ENCODE measurements at regions not wholly inside any gene's neighbourhood (a gene's known extent, or its start where the extent isn't known, plus 50 kb on each side); places are given as distances from the start of the nearest gene placed in this dataset.

DNA sequence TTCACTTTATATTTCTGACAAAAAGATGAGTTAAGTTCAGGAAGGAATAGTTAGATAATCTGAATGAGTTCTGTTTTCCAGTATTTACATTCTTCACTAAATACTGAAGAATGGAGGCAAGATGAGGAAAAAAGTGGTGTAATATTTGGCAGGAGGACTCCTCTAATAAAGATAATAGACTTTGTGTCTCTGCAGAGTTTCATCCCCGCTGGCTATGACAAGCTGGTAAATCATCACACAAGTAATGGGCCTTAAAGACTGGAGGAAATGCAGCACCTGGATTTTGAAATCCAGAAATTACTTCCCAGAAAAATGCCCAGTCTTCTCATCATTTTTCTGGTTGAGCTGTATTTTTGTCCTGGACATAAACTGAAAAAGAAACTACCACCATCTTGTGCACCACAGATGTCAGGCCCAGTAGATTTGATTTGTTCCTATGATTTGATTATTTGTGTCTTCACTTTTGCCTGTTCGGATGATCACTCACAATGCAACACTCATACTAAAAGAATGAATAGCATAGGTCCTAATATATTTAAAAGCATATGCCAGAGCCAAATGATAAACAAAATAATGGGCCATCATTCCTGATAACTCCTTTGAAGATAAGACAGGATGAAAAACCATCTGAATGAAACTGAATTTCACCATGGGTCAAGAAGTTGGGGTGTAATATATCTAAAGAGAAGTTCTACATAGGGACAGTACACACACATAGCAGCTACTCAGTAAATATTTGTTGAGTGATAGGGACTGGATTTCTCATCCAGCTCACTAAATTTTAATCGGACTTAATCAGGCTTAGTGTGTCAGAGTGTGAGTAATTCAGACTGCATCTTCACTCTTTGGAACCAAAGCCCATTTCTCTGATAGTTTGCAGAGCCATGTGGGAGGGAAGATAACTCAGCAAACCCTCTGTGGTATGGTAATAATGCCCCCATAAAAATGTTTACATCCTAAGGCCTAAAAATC lies 200.5 kb downstream of the HINT1 start:
- no peaks in the 10 kb centered on the region for H3K36me3 ChIP-seq (ENCODE audit: insufficient read depth, low read length)
- H3K4me1 ChIP-seq (ENCODE audit: insufficient read depth, low read length): no peaks in the 10 kb centered on the region
- ChIA-PET POLR2A (no interaction called here), CTCF (no interaction called here)
- H3K27me3 ChIP-seq (ENCODE audit: control insufficient read depth in 1 of 2, insufficient read depth in 2 of 2, low read length in 2 of 2): no peaks in the 10 kb centered on the region
- H3K27ac ChIP-seq (ENCODE audit: low read depth in 1 of 2, low read length in 2 of 2): no peak overlapping the region
- Mint-ChIP-seq H3K36me3 (ENCODE audit: low read depth) (no peaks in the 10 kb centered on the region), H3K27ac (no peak overlapping the region), H3K4me1 (ENCODE audit: low read depth) (no peaks in the 10 kb centered on the region), H3K4me3 (no peak overlapping the region), H3K9me3 (peaks cover 6% of the 10 kb centered on the region), H3K27me3 (no peaks in the 10 kb centered on the region)
- H3K9me3 ChIP-seq (ENCODE audit: control insufficient read depth in 1 of 2, insufficient read depth in 1 of 2, low read length in 2 of 2): no peaks in the 10 kb centered on the region
- intact Hi-C loops (cut with DNase I, micrococcal nuclease): no loop called here
- no peak overlapping the region for H3K4me3 ChIP-seq (ENCODE audit: low read length)
- ATAC-seq (ENCODE audit: poor library complexity): no peak
- TF ChIP-seq CTCF (IDR thresholded peaks at IDR 0.05): no peak
- no peak for DNase-seq

DNA sequence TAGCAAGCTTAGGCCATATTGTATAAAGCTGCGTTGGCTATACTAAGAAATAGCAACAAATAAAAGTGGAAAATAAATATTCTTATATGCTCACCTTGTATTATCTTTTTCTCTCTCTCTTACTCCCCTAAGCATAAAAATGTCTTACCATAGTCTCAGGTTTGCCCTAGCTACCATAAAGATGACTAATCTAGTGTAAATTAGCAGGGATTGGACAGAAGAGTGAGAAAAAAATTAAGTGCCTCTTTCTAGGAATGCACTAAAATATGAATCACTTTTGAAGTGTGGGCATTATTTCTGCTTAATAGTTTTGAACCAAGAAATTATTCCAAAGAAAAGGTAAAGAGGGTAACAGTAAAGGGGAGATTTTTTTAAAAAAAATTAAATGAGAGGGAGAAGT lies 201.3 kb downstream of the HINT1 start:
- DNase-seq: no peak
- no peak for TF ChIP-seq CTCF (IDR thresholded peaks at IDR 0.05)
- H3K27ac ChIP-seq (ENCODE audit: low read depth in 1 of 2, low read length in 2 of 2): no peak overlapping the region
- Mint-ChIP-seq H3K9me3 (peaks cover 6% of the 10 kb centered on the region), H3K4me3 (no peak overlapping the region), H3K27me3 (no peaks in the 10 kb centered on the region), H3K36me3 (ENCODE audit: low read depth) (no peaks in the 10 kb centered on the region), H3K27ac (no peak overlapping the region), H3K4me1 (ENCODE audit: low read depth) (no peaks in the 10 kb centered on the region)
- ATAC-seq (ENCODE audit: poor library complexity): no peak
- no peaks in the 10 kb centered on the region for H3K9me3 ChIP-seq (ENCODE audit: control insufficient read depth in 1 of 2, insufficient read depth in 1 of 2, low read length in 2 of 2)
- ChIA-PET CTCF (no interaction called here), POLR2A (no interaction called here)
- H3K36me3 ChIP-seq (ENCODE audit: insufficient read depth, low read length): no peaks in the 10 kb centered on the region
- H3K4me1 ChIP-seq (ENCODE audit: insufficient read depth, low read length): no peaks in the 10 kb centered on the region
- no peak overlapping the region for H3K4me3 ChIP-seq (ENCODE audit: low read length)
- intact Hi-C loops (cut with DNase I, micrococcal nuclease): no loop called here
- H3K27me3 ChIP-seq (ENCODE audit: control insufficient read depth in 1 of 2, insufficient read depth in 2 of 2, low read length in 2 of 2): no peaks in the 10 kb centered on the region

- no peak for ATAC-seq (ENCODE audit: poor library complexity)
Measured at GRCh38 chr5:130957151-130957550, 207.9 kb downstream of the HINT1 start.

More at GRCh38 chr5:130957151-130957550, 207.9 kb downstream of the HINT1 start:
- no peak for DNase-seq
- Histone ChIP-seq H3K9me3 (ENCODE audit: control insufficient read depth in 1 of 2, insufficient read depth in 1 of 2, low read length in 2 of 2) (no peaks in the 10 kb centered on the region), H3K36me3 (ENCODE audit: insufficient read depth, low read length) (no peaks in the 10 kb centered on the region), H3K27ac (ENCODE audit: low read depth in 1 of 2, low read length in 2 of 2) (no peak overlapping the region), H3K4me3 (ENCODE audit: low read length) (no peak overlapping the region), H3K4me1 (ENCODE audit: insufficient read depth, low read length) (no peaks in the 10 kb centered on the region), H3K27me3 (ENCODE audit: control insufficient read depth in 1 of 2, insufficient read depth in 2 of 2, low read length in 2 of 2) (no peaks in the 10 kb centered on the region)
- H3K27me3 Mint-ChIP-seq: no peaks in the 10 kb centered on the region
- no peak overlapping the region for H3K27ac Mint-ChIP-seq
- H3K9me3 Mint-ChIP-seq: peaks cover 4% of the 10 kb centered on the region
- H3K4me1 Mint-ChIP-seq (ENCODE audit: low read depth): no peaks in the 10 kb centered on the region
- no peaks in the 10 kb centered on the region for H3K36me3 Mint-ChIP-seq (ENCODE audit: low read depth)
- no peak overlapping the region for H3K4me3 Mint-ChIP-seq
- POLR2A ChIA-PET: no interaction called here
- no peak for TF ChIP-seq CTCF (IDR thresholded peaks at IDR 0.05)
- intact Hi-C loops (cut with DNase I, micrococcal nuclease): no loop called here
- CTCF ChIA-PET: no interaction called here
